ENCODE measurements at regions not wholly inside any gene's neighbourhood (a gene's known extent, or its start where the extent isn't known, plus 50 kb on each side); places are given as distances from the start of the nearest gene placed in this dataset.

DNA sequence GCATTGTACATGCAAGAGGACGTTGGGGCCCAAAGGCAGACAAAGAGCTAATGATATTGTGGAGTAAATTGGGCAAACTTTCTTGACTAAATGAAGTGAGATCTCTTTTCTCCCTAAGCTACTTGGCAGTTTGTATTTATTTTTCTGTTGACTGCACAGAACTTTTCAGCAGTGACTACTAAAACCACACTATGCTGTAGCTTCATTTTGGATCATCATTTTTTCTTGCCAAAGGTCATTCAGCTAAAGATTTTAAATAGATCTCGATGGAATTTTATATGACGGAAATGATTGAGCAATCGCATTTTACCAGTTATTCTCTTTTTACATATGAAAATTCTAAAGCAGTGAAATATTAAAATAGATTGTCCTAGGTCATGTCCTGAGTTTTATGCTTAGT is 286.1 kb upstream of the ACTBL2 start:
- TF ChIP-seq POLR2AphosphoS5 (IDR thresholded peaks at IDR 0.05; ENCODE audit: borderline replicate concordance, low read depth, low read length) = no peak
- no peak for TF ChIP-seq EZH2 (IDR thresholded peaks at IDR 0.05)
- no peak for TF ChIP-seq FOXP2 (optimal IDR thresholded peaks at IDR 0.05; ENCODE audit: control extremely low read depth, extremely low read length, insufficient read depth)

Measured in SK-N-MC (cell line).